K562 (cell line): ENCODE measurements at regions not wholly inside any gene's neighbourhood (a gene's known extent, or its start where the extent isn't known, plus 50 kb on each side); places are given as distances from the start of the nearest gene placed in this dataset.

ENCODE experiments used
- ATAC-seq: fragments of 200-7000 bp; cut with Tn5 transposase; 3 replicates; pipeline ENCODE4 v1.9.1; 2020; ENCODE audit warnings: moderate library complexity
- BruUV-seq: library from RNA; stranded (reverse); fragments of 400-500 nt; replicated peaks from 2 replicates; lab custom pipeline; 2021; lab: Mats Ljungman, UMichigan
- CTCF ChIA-PET: fragments of 300-600 bp; formaldehyde crosslinking; extraction: SDS; loops from one replicate; lab custom pipeline; 2021; ENCODE audit warnings: low intra/inter-chr PET ratio; lab: Yijun Ruan, JAX
- POLR2A ChIA-PET: fragments of 300-600, 350-650 bp; sonication (Branson Sonifier 250); formaldehyde crosslinking; extraction: SDS; loops from one replicate; lab custom pipeline; 2021; ENCODE audit warnings: antibody characterized with exemption, inconsistent platforms; lab: Yijun Ruan, JAX
- DNase-seq, 4 experiments: peaks; one replicate each; pipeline versions ENCODE4 v3.0.0 to v3.0.0-alpha.2; 2011 to 2018; ENCODE audit warnings: low spot score in 3 of 4, mixed read lengths in 3 of 4; ENCODE audit errors: extremely low read depth in 1 of 4
- FAIRE-seq: peaks from 2 replicates; lab custom pipeline; 2011; peaks lifted over from hg19 to GRCh38; lab: Jason Lieb, UNC
- H2AFZ ChIP-seq: 2 replicates; pipeline ENCODE4 v1.6.0; 2011; ENCODE audit warnings: low read depth, low read length, control low read depth, inconsistent platforms
- H3K27ac ChIP-seq: fragments of 200-600 bp; 3 replicates; pipeline ENCODE4 v1.8.0; 2011; ENCODE audit warnings: low read depth, mild to moderate bottlenecking, control low read depth, inconsistent platforms, low read length, moderate library complexity, mixed read lengths; ENCODE audit errors: extremely low read depth
- H3K27me3 ChIP-seq, 2 experiments: fragments of 300-600 bp in 1 of 2; 2 replicates in 1 of 2; 3 replicates in 1 of 2; pipeline versions ENCODE4 v1.6.0 to v1.8.0; 2011; ENCODE audit warnings: inconsistent platforms in 2 of 2, low read length in 2 of 2, mild to moderate bottlenecking in 1 of 2, mixed read lengths in 1 of 2, moderate library complexity in 1 of 2; ENCODE audit not compliant: control insufficient read depth in 2 of 2, insufficient read depth in 2 of 2
- H3K36me3 ChIP-seq: fragments of 300-600 bp; 3 replicates; pipeline ENCODE4 v1.8.0; 2011; ENCODE audit warnings: mild to moderate bottlenecking, low read length, inconsistent platforms; ENCODE audit not compliant: control insufficient read depth, insufficient read depth
- H3K4me1 ChIP-seq, 2 experiments: fragments of 200-600 bp in 1 of 2; replicated peaks in 1 of 2; 2 replicates in 1 of 2; 3 replicates in 1 of 2; pipeline versions ENCODE4 v1.5.1 to v1.8.0; 2011; ENCODE audit warnings: inconsistent platforms in 2 of 2, low read length in 2 of 2, mild to moderate bottlenecking in 1 of 2, mixed read lengths in 1 of 2, moderate library complexity in 1 of 2; ENCODE audit not compliant: control insufficient read depth in 2 of 2, insufficient read depth in 2 of 2
- H3K4me2 ChIP-seq: 2 replicates; pipeline ENCODE4 v1.6.1; 2011; ENCODE audit warnings: low read length, control low read depth, inconsistent platforms, mixed read lengths; ENCODE audit not compliant: insufficient read depth
- H3K4me3 ChIP-seq: fragments of 200-600 bp; sonication (generic), shearing (Covaris generic); 2 replicates; pipeline ENCODE4 v1.5.1; 2016; ENCODE audit warnings: control low read depth, inconsistent platforms
- H3K79me2 ChIP-seq: fragments of 200-600 bp; 3 replicates; pipeline ENCODE4 v1.8.0; 2011; ENCODE audit warnings: low read length, inconsistent platforms; ENCODE audit not compliant: control insufficient read depth, insufficient read depth
- H3K9ac ChIP-seq, 2 experiments: 2 replicates each; pipeline versions ENCODE4 v1.6.0 to v1.6.1; 2011; ENCODE audit warnings: low read depth in 2 of 2, low read length in 2 of 2, control low read depth in 1 of 2, inconsistent platforms in 1 of 2, mild to moderate bottlenecking in 1 of 2, mixed read lengths in 1 of 2; ENCODE audit not compliant: insufficient read depth in 1 of 2
- H3K9me1 ChIP-seq: one replicate; pipeline ENCODE4 v1.6.0; 2011; ENCODE audit warnings: inconsistent platforms, mild to moderate bottlenecking, low read length, moderate library complexity; ENCODE audit not compliant: control insufficient read depth, insufficient read depth
- H3K9me3 ChIP-seq: replicated peaks from 2 replicates; pipeline ENCODE4 v1.5.1; 2011; ENCODE audit warnings: low read depth, low read length, inconsistent platforms; ENCODE audit not compliant: control insufficient read depth, insufficient read depth
- H4K20me1 ChIP-seq: replicated peaks from 2 replicates; pipeline ENCODE4 v1.6.1; 2011; ENCODE audit warnings: low read length, inconsistent platforms, mixed read lengths; ENCODE audit not compliant: control insufficient read depth, insufficient read depth
- EZH2 ChIP-seq: IDR thresholded peaks from 2 replicates; pipeline ENCODE4 v1.6.1; 2012; ENCODE audit warnings: low read depth, mild to moderate bottlenecking, inconsistent platforms, low read length, borderline replicate concordance
- FOXJ2 ChIP-seq: fragments of 200-800 bp; sonication (Bioruptor generic); IDR thresholded peaks from 2 replicates; pipeline ENCODE4 v1.6.1; 2016; ENCODE audit warnings: missing genetic modification characterization, missing compliant biosample characterization
- HNRNPK ChIP-seq: fragments of 200-400 bp; formaldehyde crosslinking; IDR thresholded peaks from one replicate; pipeline ENCODE4 v1.6.1; 2018; ENCODE audit warnings: mild to moderate bottlenecking, low read depth, low read length; ENCODE audit not compliant: poor library complexity, severe bottlenecking
- HNRNPLL ChIP-seq: fragments of 200-400 bp; formaldehyde crosslinking; IDR thresholded peaks from 2 replicates; pipeline ENCODE4 v1.6.1; 2017; ENCODE audit warnings: low read length, low read depth, mild to moderate bottlenecking; ENCODE audit not compliant: poor library complexity, severe bottlenecking
- MTF1 ChIP-seq: fragments of 250-450 bp; sonication (Bioruptor Pico); IDR thresholded peaks from 2 replicates; pipeline ENCODE4 v1.9.0; 2021; ENCODE audit warnings: moderate library complexity, mild to moderate bottlenecking, inconsistent platforms, borderline replicate concordance
- NEUROD1 ChIP-seq: fragments of 150-350 bp; IDR thresholded peaks from 2 replicates; pipeline ENCODE4 v1.6.1; 2014; ENCODE audit warnings: borderline replicate concordance, low read length, low read depth; ENCODE audit not compliant: partially characterized antibody
- PHF8 ChIP-seq: fragments of 200-600 bp; sonication (generic); IDR thresholded peaks from 2 replicates; pipeline ENCODE4 v1.6.1; 2012; ENCODE audit warnings: mixed run types, mild to moderate bottlenecking, inconsistent platforms, low read length, moderate library complexity, borderline replicate concordance
- RFX1 ChIP-seq: fragments of 450-650 bp; IDR thresholded peaks from 2 replicates; pipeline ENCODE4 v1.6.1; 2016; ENCODE audit warnings: mild to moderate bottlenecking, moderate library complexity
- SREBF1 ChIP-seq: fragments of 150-350 bp; IDR thresholded peaks from 2 replicates; pipeline ENCODE4 v1.6.1; 2014; ENCODE audit warnings: antibody characterized with exemption, low read depth, low read length, borderline replicate concordance
- STAT6 ChIP-seq: sonication (generic); formaldehyde crosslinking; IDR thresholded peaks from 2 replicates; pipeline ENCODE4 v1.8.1; 2023; ENCODE audit warnings: mild to moderate bottlenecking, missing genetic modification reagents
- ZBTB7A ChIP-seq: IDR thresholded peaks from 2 replicates; pipeline ENCODE4 v1.6.1; 2011; ENCODE audit warnings: low read depth, mild to moderate bottlenecking, low read length, moderate library complexity, borderline replicate concordance; ENCODE audit not compliant: control insufficient read depth
- ZKSCAN3 ChIP-seq: fragments of 250-450 bp; sonication (Bioruptor Pico); IDR thresholded peaks from 2 replicates; pipeline ENCODE4 v1.4.0; 2020
- ZNF436 ChIP-seq: fragments of 250-450, 450-650 bp; sonication (Bioruptor Pico); formaldehyde crosslinking; IDR thresholded peaks from 2 replicates; pipeline ENCODE4 v1.7.0; 2020; ENCODE audit warnings: mild to moderate bottlenecking
- ZNF589 ChIP-seq: fragments of 200-800 bp; sonication (Bioruptor generic); IDR thresholded peaks from 2 replicates; pipeline ENCODE4 v1.6.1; 2016; ENCODE audit warnings: low read depth, missing genetic modification characterization, missing compliant biosample characterization
- WGBS: fragments of 100-300 bp; shearing (Covaris generic); methylation state at CpG from one replicate; pipeline ENCODE4 v1.1.6; 2016; ENCODE audit warnings: low coverage, mixed read lengths; ENCODE audit not compliant: insufficient coverage; ENCODE audit errors: missing lambda C conversion rate; 5-methylcytosine and 5-hydroxymethylcytosine counted together
- in situ Hi-C: fragments of 300-500 bp; cut with MboI; formaldehyde crosslinking; loops from 4 replicates; pipeline ENCODE4 v1.15.0; 2018; ENCODE audit warnings: inconsistent platforms, mixed read lengths
- intact Hi-C: fragments of 100-400 bp; cut with micrococcal nuclease; formaldehyde crosslinking; loops from 2 replicates; pipeline ENCODE4 v1.14.2; 2022

GRCh38 chr1:82215853-82216175 lies 415.1 kb downstream of the ADGRL2 start:
- Histone ChIP-seq H3K79me2 (no peaks in the 10 kb centered on the region), H3K4me3 (no peak overlapping the region), H3K4me2 (no peak overlapping the region), H3K27ac (no peak overlapping the region), H3K9me3 (no peaks in the 10 kb centered on the region), H3K36me3 (no peaks in the 10 kb centered on the region), H3K9me1 (no peaks in the 10 kb centered on the region), H2AFZ (no peak overlapping the region), H3K9ac (no peak overlapping the region), H4K20me1 (no peaks in the 10 kb centered on the region), H3K4me1 (no peaks in the 10 kb centered on the region), H3K27me3 (no peaks in the 10 kb centered on the region)
- FAIRE-seq (no peak), ATAC-seq (no peak), DNase-seq (no peak)
- in situ Hi-C loops (no loop called here), intact Hi-C loops (no loop called here)
- POLR2A ChIA-PET, result no interaction called here
- 3% methylated on average over 2 of the region's 2 CpGs for WGBS
- CTCF ChIA-PET, result no interaction called here
- TF ChIP-seq EZH2 (no peak), NEUROD1 (no peak)
- no TSS peak for BruUV-seq

GRCh38 chr1:82215056-82215852 lies 414.5 kb downstream of the ADGRL2 start:
- 3% methylated on average over 11 of the region's 11 CpGs for WGBS
- Histone ChIP-seq H3K27me3 (no peaks in the 10 kb centered on the region), H3K36me3 (no peaks in the 10 kb centered on the region), H3K9me3 (no peaks in the 10 kb centered on the region), H3K27ac (no peak overlapping the region), H3K4me3 (no peak overlapping the region), H3K9ac (no peak overlapping the region), H3K9me1 (no peaks in the 10 kb centered on the region), H3K79me2 (no peaks in the 10 kb centered on the region), H2AFZ (no peak overlapping the region), H3K4me1 (no peaks in the 10 kb centered on the region), H4K20me1 (no peaks in the 10 kb centered on the region), H3K4me2 (no peak overlapping the region)
- in situ Hi-C loops (no loop called here), intact Hi-C loops (no loop called here)
- DNase-seq (no peak), FAIRE-seq (no peak), ATAC-seq (no peak)
- ChIA-PET CTCF (no interaction called here), POLR2A (no interaction called here)
- no peak for TF ChIP-seq ZBTB7A
- TF ChIP-seq STAT6 (CRISPR knock-in tag), result no peak
- no peak for TF ChIP-seq PHF8
- TF ChIP-seq HNRNPLL, result no peak
- TF ChIP-seq MTF1 (CRISPR knock-in tag), result no peak
- TF ChIP-seq ZKSCAN3 (CRISPR knock-in tag), result no peak
- no peak for TF ChIP-seq SREBF1
- TF ChIP-seq RFX1, result no peak
- TF ChIP-seq HNRNPK, result no peak
- TF ChIP-seq FOXJ2 (tag), result no peak
- TF ChIP-seq ZNF436 (CRISPR knock-in tag), result no peak
- TF ChIP-seq ZNF589, result no peak
- BruUV-seq, result no TSS peak
